Amniotic epithelial cell (primary cell): ENCODE measurements at regions not wholly inside any gene's neighbourhood (a gene's known extent, or its start where the extent isn't known, plus 50 kb on each side); places are given as distances from the start of the nearest gene placed in this dataset.

Experiments used
- DNase-seq: peaks from one replicate; pipeline ENCODE4 v3.0.0-alpha.2; 2010; ENCODE audit warnings: low read depth

- DNase-seq = peak; percentile 55
Observed at GRCh38 chr6:168908887-168909286, 344.8 kb downstream of the THBS2 start.

- DNase-seq = peak; percentile 49
Observed at GRCh38 chr6:168908166-168908565, 345.5 kb downstream of the THBS2 start.

- no peak for DNase-seq
Observed at GRCh38 chr6:168906391-168906790, 347.3 kb downstream of the THBS2 start.

GRCh38 chr6:168905451-168906090 lies 348.1 kb downstream of the THBS2 start:
- peak; percentile 17 for DNase-seq

GRCh38 chr6:168903613-168904345 lies 349.9 kb downstream of the THBS2 start:
- DNase-seq = no peak

GRCh38 chr6:168902075-168902474 lies 351.6 kb downstream of the THBS2 start:
- DNase-seq = no peak

GRCh38 chr6:168901076-168901475 lies 352.6 kb downstream of the THBS2 start:
- DNase-seq = no peak

GRCh38 chr6:168896321-168896720 lies 357.3 kb downstream of the THBS2 start:
- DNase-seq = no peak

GRCh38 chr6:168895102-168895812 lies 358.4 kb downstream of the THBS2 start:
- peak; percentile 64 for DNase-seq

GRCh38 chr6:168892031-168892430 lies 361.6 kb downstream of the THBS2 start:
- no peak for DNase-seq

GRCh38 chr6:168890981-168891365 lies 362.7 kb downstream of the THBS2 start:
- DNase-seq = no peak

GRCh38 chr6:168890306-168890980 lies 363.2 kb downstream of the THBS2 start:
- DNase-seq = no peak

GRCh38 chr6:168888786-168889345 lies 364.8 kb downstream of the THBS2 start:
- no peak for DNase-seq

GRCh38 chr6:168888102-168888501 lies 365.5 kb downstream of the THBS2 start:
- no peak for DNase-seq

GRCh38 chr6:168887621-168888020 lies 366.0 kb downstream of the THBS2 start:
- DNase-seq = no peak

GRCh38 chr6:168886964-168887363 lies 366.7 kb downstream of the THBS2 start:
- DNase-seq = no peak

- DNase-seq = no peak
Observed at GRCh38 chr6:168885751-168886742, 367.6 kb downstream of the THBS2 start.

GRCh38 chr6:168885196-168885595 lies 368.4 kb downstream of the THBS2 start:
- DNase-seq = no peak

GRCh38 chr6:168884646-168885086 lies 369.0 kb downstream of the THBS2 start:
- peak; percentile 4 for DNase-seq

GRCh38 chr6:168884050-168884645 lies 369.5 kb downstream of the THBS2 start:
- no peak for DNase-seq
